OCI-LY1 (cell line): ENCODE measurements at regions not wholly inside any gene's neighbourhood (a gene's known extent, or its start where the extent isn't known, plus 50 kb on each side); places are given as distances from the start of the nearest gene placed in this dataset.

Experiments used
- CTCF ChIP-seq: fragments of 200-600 bp; sonication (generic), shearing (Covaris generic); IDR thresholded peaks from 2 replicates; pipeline ENCODE4 v1.5.1; 2017; ENCODE audit warnings: mild to moderate bottlenecking, antibody characterized with exemption, low read length, moderate library complexity, mixed read lengths
- EZH2 ChIP-seq: fragments of 200-600 bp; sonication (generic), shearing (Covaris generic); IDR thresholded peaks from 2 replicates; pipeline ENCODE4 v1.8.0; 2017; ENCODE audit warnings: borderline replicate concordance, mixed run types, mild to moderate bottlenecking, antibody characterized with exemption, low read length, moderate library complexity, mixed read lengths

GRCh38 chr10:123583639-123584418, 82.3 kb upstream of the GPR26 start:
- TF ChIP-seq CTCF: peak; percentile 55
- TF ChIP-seq EZH2: no peak
